GM21526 (cell line): ENCODE measurements at regions not wholly inside any gene's neighbourhood (a gene's known extent, or its start where the extent isn't known, plus 50 kb on each side); places are given as distances from the start of the nearest gene placed in this dataset.

Experiments
- ATAC-seq: cut with Tn5 transposase; IDR thresholded peaks from one replicate; pipeline ENCODE4 v1.9.1; 2021; ENCODE audit warnings: moderate library complexity; ENCODE audit not compliant: unreplicated experiment, low FRiP score

DNA sequence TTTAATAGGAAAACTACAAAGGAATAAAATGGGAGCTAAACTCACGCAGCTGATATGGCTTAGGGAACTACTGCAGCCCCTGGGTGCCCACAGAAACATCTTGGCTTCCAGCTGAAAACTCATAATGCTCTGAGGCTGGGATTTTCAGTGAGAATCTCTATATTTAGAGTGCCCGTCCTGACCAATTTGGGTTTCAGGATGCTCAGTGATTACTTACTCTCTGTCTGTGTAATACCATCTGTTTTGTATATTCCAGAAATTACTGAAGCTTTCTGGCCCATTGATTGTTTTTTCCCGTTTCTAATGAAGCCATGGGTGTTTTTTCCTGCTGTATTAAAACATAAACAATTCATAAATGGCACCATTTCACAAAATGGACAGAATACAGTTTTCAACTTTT lies 50.6 kb upstream of the ZNF385D start:
- ATAC-seq, result no peak

DNA sequence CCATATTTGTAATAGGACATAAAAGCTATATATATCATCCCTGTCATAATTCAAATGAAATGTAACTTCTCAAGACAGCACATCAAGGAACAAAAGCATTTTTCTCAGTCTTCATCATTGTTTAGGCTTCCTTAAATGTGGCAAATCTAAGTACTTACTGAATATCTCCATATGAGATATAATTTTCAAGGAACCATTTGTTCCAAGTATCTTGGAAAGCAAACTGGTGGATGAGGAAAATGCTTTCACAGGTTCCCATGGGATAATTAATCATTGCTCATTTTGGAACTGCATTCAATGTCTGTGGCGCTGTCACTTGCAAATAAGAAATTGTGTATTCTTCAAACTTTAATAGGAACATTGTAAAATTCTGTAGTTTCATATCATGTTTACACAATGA lies 52.6 kb upstream of the ZNF385D start:
- no peak for ATAC-seq

DNA sequence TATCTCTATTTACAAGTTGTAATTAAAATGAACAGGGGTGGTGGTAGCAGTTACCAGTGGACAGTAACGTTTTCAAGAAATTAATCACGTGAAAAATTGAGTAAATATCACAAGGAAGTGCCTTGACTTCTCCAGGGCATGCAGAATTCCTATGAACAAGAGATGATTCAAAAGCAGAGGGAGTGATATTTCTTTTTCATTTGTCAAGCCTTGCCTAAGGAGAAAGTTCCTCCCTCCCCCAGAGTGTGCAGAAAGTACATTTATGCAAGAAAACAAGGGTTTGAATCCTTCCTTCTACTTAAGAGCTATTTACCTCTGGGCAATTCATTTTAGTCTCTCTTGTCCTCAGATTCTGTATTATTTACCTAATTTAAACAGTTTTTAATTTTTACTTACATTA lies 53.3 kb upstream of the ZNF385D start:
- ATAC-seq, result no peak

GRCh38 chr3:21806733-21807132 lies 55.7 kb upstream of the ZNF385D start:
- no peak for ATAC-seq

- ATAC-seq, result no peak
These were observed 74.7 kb upstream of the ZNF385D start for GRCh38 chr3:21825684-21826083.

DNA sequence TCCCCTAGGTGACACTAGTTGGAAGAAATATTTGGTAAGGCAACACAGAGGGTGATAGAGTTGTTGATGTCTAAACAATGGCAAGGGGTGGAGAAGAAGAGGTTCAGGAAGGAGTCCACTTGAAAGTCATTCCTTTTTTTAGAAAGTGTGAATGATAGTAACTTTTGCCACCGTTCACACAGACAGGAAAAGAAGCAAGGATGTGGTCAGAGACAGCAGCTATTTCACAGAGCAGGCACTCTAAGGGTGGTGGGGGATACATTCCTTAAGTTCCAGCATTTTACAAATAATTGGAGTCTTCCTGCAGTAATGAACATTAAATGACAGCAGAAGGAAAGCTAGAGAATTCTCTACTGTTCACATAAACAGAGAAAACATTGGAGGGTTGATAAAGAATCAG lies 75.4 kb upstream of the ZNF385D start:
- no peak for ATAC-seq

DNA sequence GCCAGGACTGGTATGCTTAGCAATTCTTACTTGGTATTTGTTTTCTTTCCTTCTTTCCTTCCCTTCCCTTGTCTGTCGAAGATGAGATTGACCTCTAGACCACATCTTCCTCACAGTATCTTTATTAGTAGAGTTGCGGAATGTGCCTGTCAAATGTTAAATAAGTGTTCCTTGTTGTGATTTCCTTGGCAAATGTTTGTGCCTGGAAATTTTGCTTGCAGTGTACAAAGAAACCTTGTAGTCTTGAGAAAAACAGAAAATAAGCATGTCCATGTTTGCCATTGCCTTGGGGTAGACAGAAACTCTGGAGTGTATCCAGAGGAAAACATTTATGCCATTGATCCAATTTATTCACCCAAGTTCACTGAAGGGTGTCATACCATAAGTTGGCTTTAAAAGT lies 79.5 kb upstream of the ZNF385D start:
- ATAC-seq, result no peak

GRCh38 chr3:21835264-21835663 lies 84.3 kb upstream of the ZNF385D start:
- ATAC-seq, result no peak

- ATAC-seq, result no peak
These were observed 85.2 kb upstream of the ZNF385D start for GRCh38 chr3:21836227-21836626.

DNA sequence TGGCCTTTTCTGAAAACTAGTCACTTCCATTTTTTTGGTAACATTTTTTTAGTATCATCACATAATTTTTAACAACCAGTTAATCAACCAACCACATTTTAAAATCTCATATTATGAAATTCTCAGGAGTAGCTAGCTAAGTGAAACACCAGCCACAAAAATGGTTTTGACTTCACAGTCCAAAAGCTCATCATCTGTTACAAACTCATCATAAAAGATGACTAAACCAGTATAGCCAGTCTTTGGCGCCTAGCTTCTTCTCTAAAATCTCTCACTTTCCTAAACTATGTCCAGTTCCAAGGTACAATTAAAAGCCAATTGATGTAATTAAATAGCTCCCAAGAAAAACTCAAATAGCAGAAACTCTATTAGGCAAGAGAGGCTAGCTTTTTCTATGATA lies 88.2 kb upstream of the ZNF385D start:
- no peak for ATAC-seq

GRCh38 chr3:21839592-21839991 lies 88.6 kb upstream of the ZNF385D start:
- no peak for ATAC-seq

DNA sequence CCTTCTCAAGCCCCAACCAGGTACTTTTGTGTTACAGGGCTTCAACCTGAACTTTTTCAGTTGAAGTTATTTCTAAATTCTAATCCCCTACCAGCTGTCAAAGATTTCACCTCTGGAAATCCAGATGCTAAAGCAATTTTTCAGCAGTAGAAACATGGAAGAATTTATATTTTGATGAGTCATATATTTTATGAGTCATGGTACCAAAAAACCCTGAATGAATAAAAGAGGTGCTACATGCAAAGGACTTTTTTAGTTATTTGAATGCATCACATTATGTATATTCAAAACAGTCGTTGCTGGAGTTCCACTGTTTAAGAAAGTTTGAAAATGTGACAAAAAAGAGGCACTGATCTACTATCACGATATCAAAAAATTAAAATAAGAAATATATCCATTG lies 96.0 kb upstream of the ZNF385D start:
- ATAC-seq, result no peak

- ATAC-seq, result no peak
These were observed 108.4 kb upstream of the ZNF385D start for GRCh38 chr3:21859124-21860081.

- ATAC-seq, result no peak
These were observed 109.1 kb upstream of the ZNF385D start for GRCh38 chr3:21860082-21860475.

GRCh38 chr3:21860657-21861056 lies 109.6 kb upstream of the ZNF385D start:
- no peak for ATAC-seq

GRCh38 chr3:21876782-21877181 lies 125.8 kb upstream of the ZNF385D start:
- no peak for ATAC-seq

DNA sequence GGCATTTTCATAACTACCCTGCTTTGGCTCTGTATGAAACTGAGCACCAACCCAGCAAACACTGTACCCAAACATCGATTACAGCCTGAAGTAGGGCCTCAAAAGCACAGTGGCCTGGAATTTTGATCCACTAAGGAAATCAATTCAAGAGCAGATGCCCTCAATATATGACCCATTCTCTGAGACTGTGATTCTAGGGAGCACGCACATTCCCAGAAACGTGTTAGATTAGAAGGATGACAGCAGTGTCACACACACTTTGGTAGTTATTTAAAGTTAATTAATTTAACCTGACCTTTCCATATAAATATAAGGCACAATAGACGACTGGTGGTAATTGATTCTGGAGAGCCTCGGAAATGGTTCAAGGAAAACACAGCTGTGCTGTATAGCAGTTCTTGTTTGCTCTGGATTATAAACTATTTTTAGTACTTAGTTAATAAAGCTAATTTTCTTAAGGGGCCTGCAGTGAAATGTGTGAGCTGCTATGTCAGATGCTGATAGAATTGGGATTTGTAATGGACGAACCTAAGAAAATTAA lies 126.3 kb upstream of the ZNF385D start:
- no peak for ATAC-seq

GRCh38 chr3:21879184-21879886 lies 128.3 kb upstream of the ZNF385D start:
- ATAC-seq, result no peak

- no peak for ATAC-seq
These were observed 137.6 kb upstream of the ZNF385D start for GRCh38 chr3:21888656-21889055.

- no peak for ATAC-seq
These were observed 138.2 kb upstream of the ZNF385D start for GRCh38 chr3:21889166-21889565.

- no peak for ATAC-seq
These were observed 141.1 kb upstream of the ZNF385D start for GRCh38 chr3:21892104-21892503.

DNA sequence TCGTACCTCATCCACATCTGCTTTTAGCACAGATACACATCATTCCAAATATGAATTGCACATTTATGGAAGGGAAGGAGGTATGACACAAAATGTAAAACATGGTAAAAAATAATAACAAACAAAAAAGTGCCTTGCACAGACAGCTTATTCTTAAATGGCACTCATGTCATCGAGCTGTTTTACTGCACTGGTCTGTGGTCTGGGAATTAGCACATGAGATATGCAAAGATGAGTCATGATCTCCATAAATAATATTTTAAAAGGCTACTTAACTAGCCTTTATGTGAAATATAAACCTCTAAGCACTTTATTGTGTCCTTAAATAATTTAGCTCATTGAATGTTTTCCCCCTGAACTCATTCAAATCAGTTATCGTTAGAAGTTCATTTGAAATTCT lies 142.2 kb upstream of the ZNF385D start:
- ATAC-seq, result no peak
